HCT116 (cell line): ENCODE measurements at regions not wholly inside any gene's neighbourhood (a gene's known extent, or its start where the extent isn't known, plus 50 kb on each side); places are given as distances from the start of the nearest gene placed in this dataset.

Source experiments
- EZH2 ChIP-seq: fragments of 200-600 bp; sonication (generic); IDR thresholded peaks from 2 replicates; pipeline ENCODE4 v1.6.1; 2017; ENCODE audit warnings: antibody characterized with exemption, mixed run types
- POLR2A ChIP-seq: IDR thresholded peaks from 2 replicates; pipeline ENCODE4 v1.7.0; 2011; ENCODE audit warnings: borderline replicate concordance; ENCODE audit not compliant: insufficient read depth, insufficient read length; ENCODE audit errors: extremely low read depth
- TF ChIP-seq, protein P1 (sequence below), 3 experiments: fragments of 200-600 bp in 1 of 3; sonication (generic) in 1 of 3; IDR thresholded peaks in 2 of 3; conservative IDR thresholded peaks in 1 of 3; 2 replicates each; pipeline ENCODE4 v1.5.1; 2012 to 2017; ENCODE audit warnings: low read depth in 2 of 3, low read length in 2 of 3, antibody characterized with exemption in 1 of 3, borderline replicate concordance in 1 of 3, control low read depth in 1 of 3, mild to moderate bottlenecking in 1 of 3, mixed read lengths in 1 of 3, mixed run types in 1 of 3, moderate library complexity in 1 of 3; ENCODE audit not compliant: insufficient read depth in 1 of 3
- TF ChIP-seq, protein P2 (sequence below): IDR thresholded peaks from 2 replicates; pipeline ENCODE4 v1.6.1; 2012; ENCODE audit warnings: low read depth
- TF ChIP-seq, protein P3 (sequence below): IDR thresholded peaks from 2 replicates; pipeline ENCODE4 v1.6.1; 2011; ENCODE audit warnings: mild to moderate bottlenecking, low read length, moderate library complexity; ENCODE audit not compliant: insufficient replicate concordance; ENCODE audit errors: extremely low read depth

DNA sequence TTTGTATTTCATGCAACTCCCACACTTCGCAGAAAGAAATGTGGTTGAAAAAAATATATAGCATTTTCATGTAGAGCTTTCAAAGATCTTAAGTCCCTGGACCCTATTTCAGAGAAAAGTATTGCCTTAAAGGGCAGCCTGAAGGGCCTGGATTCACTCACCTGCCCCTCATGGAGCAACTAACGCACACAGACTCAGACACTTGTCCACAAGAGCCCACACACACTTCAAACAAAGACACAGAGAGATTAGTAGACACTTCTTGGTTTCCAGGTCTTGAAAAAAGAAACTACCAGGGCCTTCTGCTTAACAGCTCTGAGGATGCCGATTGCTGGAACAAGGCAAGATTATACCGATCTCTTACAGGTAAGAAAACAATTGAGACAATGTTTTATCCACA, 122.2 kb downstream of the ZBTB18 start:
- TF ChIP-seq EZH2 (no peak), POLR2A (no peak)
- TF ChIP-seq, protein P1, sequence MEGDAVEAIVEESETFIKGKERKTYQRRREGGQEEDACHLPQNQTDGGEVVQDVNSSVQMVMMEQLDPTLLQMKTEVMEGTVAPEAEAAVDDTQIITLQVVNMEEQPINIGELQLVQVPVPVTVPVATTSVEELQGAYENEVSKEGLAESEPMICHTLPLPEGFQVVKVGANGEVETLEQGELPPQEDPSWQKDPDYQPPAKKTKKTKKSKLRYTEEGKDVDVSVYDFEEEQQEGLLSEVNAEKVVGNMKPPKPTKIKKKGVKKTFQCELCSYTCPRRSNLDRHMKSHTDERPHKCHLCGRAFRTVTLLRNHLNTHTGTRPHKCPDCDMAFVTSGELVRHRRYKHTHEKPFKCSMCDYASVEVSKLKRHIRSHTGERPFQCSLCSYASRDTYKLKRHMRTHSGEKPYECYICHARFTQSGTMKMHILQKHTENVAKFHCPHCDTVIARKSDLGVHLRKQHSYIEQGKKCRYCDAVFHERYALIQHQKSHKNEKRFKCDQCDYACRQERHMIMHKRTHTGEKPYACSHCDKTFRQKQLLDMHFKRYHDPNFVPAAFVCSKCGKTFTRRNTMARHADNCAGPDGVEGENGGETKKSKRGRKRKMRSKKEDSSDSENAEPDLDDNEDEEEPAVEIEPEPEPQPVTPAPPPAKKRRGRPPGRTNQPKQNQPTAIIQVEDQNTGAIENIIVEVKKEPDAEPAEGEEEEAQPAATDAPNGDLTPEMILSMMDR (IDR thresholded peaks at IDR 0.05 in 2 of 3, conservative IDR thresholded peaks at IDR 0.05 in 1 of 3; ENCODE audit: borderline replicate concordance in 1 of 3, insufficient read depth in 1 of 3, low read depth in 2 of 3, low read length in 2 of 3): no peak
- TF ChIP-seq, protein P2, sequence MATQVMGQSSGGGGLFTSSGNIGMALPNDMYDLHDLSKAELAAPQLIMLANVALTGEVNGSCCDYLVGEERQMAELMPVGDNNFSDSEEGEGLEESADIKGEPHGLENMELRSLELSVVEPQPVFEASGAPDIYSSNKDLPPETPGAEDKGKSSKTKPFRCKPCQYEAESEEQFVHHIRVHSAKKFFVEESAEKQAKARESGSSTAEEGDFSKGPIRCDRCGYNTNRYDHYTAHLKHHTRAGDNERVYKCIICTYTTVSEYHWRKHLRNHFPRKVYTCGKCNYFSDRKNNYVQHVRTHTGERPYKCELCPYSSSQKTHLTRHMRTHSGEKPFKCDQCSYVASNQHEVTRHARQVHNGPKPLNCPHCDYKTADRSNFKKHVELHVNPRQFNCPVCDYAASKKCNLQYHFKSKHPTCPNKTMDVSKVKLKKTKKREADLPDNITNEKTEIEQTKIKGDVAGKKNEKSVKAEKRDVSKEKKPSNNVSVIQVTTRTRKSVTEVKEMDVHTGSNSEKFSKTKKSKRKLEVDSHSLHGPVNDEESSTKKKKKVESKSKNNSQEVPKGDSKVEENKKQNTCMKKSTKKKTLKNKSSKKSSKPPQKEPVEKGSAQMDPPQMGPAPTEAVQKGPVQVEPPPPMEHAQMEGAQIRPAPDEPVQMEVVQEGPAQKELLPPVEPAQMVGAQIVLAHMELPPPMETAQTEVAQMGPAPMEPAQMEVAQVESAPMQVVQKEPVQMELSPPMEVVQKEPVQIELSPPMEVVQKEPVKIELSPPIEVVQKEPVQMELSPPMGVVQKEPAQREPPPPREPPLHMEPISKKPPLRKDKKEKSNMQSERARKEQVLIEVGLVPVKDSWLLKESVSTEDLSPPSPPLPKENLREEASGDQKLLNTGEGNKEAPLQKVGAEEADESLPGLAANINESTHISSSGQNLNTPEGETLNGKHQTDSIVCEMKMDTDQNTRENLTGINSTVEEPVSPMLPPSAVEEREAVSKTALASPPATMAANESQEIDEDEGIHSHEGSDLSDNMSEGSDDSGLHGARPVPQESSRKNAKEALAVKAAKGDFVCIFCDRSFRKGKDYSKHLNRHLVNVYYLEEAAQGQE: no peak
- TF ChIP-seq, protein P3, sequence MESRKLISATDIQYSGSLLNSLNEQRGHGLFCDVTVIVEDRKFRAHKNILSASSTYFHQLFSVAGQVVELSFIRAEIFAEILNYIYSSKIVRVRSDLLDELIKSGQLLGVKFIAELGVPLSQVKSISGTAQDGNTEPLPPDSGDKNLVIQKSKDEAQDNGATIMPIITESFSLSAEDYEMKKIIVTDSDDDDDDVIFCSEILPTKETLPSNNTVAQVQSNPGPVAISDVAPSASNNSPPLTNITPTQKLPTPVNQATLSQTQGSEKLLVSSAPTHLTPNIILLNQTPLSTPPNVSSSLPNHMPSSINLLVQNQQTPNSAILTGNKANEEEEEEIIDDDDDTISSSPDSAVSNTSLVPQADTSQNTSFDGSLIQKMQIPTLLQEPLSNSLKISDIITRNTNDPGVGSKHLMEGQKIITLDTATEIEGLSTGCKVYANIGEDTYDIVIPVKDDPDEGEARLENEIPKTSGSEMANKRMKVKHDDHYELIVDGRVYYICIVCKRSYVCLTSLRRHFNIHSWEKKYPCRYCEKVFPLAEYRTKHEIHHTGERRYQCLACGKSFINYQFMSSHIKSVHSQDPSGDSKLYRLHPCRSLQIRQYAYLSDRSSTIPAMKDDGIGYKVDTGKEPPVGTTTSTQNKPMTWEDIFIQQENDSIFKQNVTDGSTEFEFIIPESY: no peak
